IPS-NIHi7 (cell line): ENCODE measurements at regions not wholly inside any gene's neighbourhood (a gene's known extent, or its start where the extent isn't known, plus 50 kb on each side); places are given as distances from the start of the nearest gene placed in this dataset.

Source experiments
- DNase-seq: peaks from one replicate; pipeline ENCODE4 v3.0.0; 2012; ENCODE audit warnings: mixed read lengths; ENCODE audit errors: extremely low spot score

- no peak for DNase-seq
These were observed 277.4 kb downstream of the NPIPA8 start for GRCh38 chr16:18059089-18059488.

GRCh38 chr16:18055411-18055916, 281.1 kb downstream of the NPIPA8 start:
- no peak for DNase-seq

GRCh38 chr16:18050777-18051176, 285.8 kb downstream of the NPIPA8 start:
- no peak for DNase-seq

GRCh38 chr16:18050234-18050633, 286.3 kb downstream of the NPIPA8 start:
- DNase-seq = no peak

GRCh38 chr16:18049547-18050133, 286.9 kb downstream of the NPIPA8 start:
- DNase-seq = no peak

- DNase-seq = no peak
These were observed 287.5 kb downstream of the NPIPA8 start for GRCh38 chr16:18048853-18049546.

- no peak for DNase-seq
These were observed 288.8 kb downstream of the NPIPA8 start for GRCh38 chr16:18047761-18048160.

GRCh38 chr16:18045356-18045755, 291.2 kb downstream of the NPIPA8 start:
- DNase-seq = no peak

GRCh38 chr16:18041864-18042834, 294.4 kb downstream of the NPIPA8 start:
- peak; percentile 14 for DNase-seq

GRCh38 chr16:18039931-18040330, 296.6 kb downstream of the NPIPA8 start:
- DNase-seq = no peak

GRCh38 chr16:18037051-18037450, 299.5 kb downstream of the NPIPA8 start:
- no peak for DNase-seq

- no peak for DNase-seq
These were observed 311.9 kb downstream of the NPIPA8 start for GRCh38 chr16:18024611-18025010.

- no peak for DNase-seq
These were observed 318.2 kb downstream of the NPIPA8 start for GRCh38 chr16:18018376-18018775.

GRCh38 chr16:18013863-18014262, 322.7 kb downstream of the NPIPA8 start:
- DNase-seq = no peak

- DNase-seq = no peak
These were observed 328.2 kb downstream of the NPIPA8 start for GRCh38 chr16:18008356-18008755.

GRCh38 chr16:18003033-18003432, 333.5 kb downstream of the NPIPA8 start:
- DNase-seq = no peak

GRCh38 chr16:17998996-17999395, 337.5 kb downstream of the NPIPA8 start:
- no peak for DNase-seq

- DNase-seq = no peak
These were observed 338.0 kb downstream of the NPIPA8 start for GRCh38 chr16:17998550-17998949.

- no peak for DNase-seq
These were observed 342.5 kb downstream of the NPIPA8 start for GRCh38 chr16:17994027-17994426.

- no peak for DNase-seq
These were observed 344.1 kb downstream of the NPIPA8 start for GRCh38 chr16:17992416-17992815.

GRCh38 chr16:17989255-17989654, 347.3 kb downstream of the NPIPA8 start:
- no peak for DNase-seq

- no peak for DNase-seq
These were observed 347.7 kb downstream of the NPIPA8 start for GRCh38 chr16:17988839-17989238.
